AG10803 (cell line): ENCODE measurements at regions not wholly inside any gene's neighbourhood (a gene's known extent, or its start where the extent isn't known, plus 50 kb on each side); places are given as distances from the start of the nearest gene placed in this dataset.
"Not testable (repeated sequence)": the region's sequence is repeated elsewhere in the genome, so short reads cannot be mapped to it uniquely, and the experiment has no call there.

Source experiments
- DNase-seq: peaks from one replicate; pipeline ENCODE4 v3.0.0; 2010; ENCODE audit warnings: low read depth
- H3K4me3 ChIP-seq: 2 replicates; pipeline ENCODE4 v1.5.1; 2011; ENCODE audit warnings: mild to moderate bottlenecking, low read length, control low read depth
- CTCF ChIP-seq: conservative IDR thresholded peaks from 2 replicates; pipeline ENCODE4 v1.5.1; 2011; ENCODE audit warnings: mild to moderate bottlenecking, low read length, control low read depth, inconsistent platforms

- TF ChIP-seq CTCF, result no peak
- DNase-seq, result peak; percentile 58
Observed at GRCh38 chr19:29881386-29881785, 60.7 kb upstream of the URI1 start.

GRCh38 chr19:29882719-29883105 is 59.3 kb upstream of the URI1 start:
- no peak overlapping the region for H3K4me3 ChIP-seq
- TF ChIP-seq CTCF, result no peak
- DNase-seq, result no peak

More at GRCh38 chr19:29881386-29881785, 60.7 kb upstream of the URI1 start:
- no peak overlapping the region for H3K4me3 ChIP-seq

- DNase-seq, result no peak
- H3K4me3 ChIP-seq, result no peak overlapping the region
- no peak for TF ChIP-seq CTCF
Observed at GRCh38 chr19:29884044-29884443, 58.0 kb upstream of the URI1 start.

- no peak overlapping the region for H3K4me3 ChIP-seq
- no peak for DNase-seq
- no peak for TF ChIP-seq CTCF
Observed at GRCh38 chr19:29884466-29884865, 57.6 kb upstream of the URI1 start.

- DNase-seq, H3K4me3 ChIP-seq: not testable (repeated sequence)
Observed at GRCh38 chr19:29886106-29886505, 55.9 kb upstream of the URI1 start.

GRCh38 chr19:29886586-29886985 is 55.5 kb upstream of the URI1 start:
- no peak for DNase-seq
- no peak for TF ChIP-seq CTCF

GRCh38 chr19:29887442-29887855 is 54.6 kb upstream of the URI1 start:
- no peak for TF ChIP-seq CTCF
- no peak overlapping the region for H3K4me3 ChIP-seq
- DNase-seq, result peak; percentile 11

More at GRCh38 chr19:29886586-29886985, 55.5 kb upstream of the URI1 start:
- no peak overlapping the region for H3K4me3 ChIP-seq

- not testable (repeated sequence) for DNase-seq, H3K4me3 ChIP-seq
Observed at GRCh38 chr19:29888047-29888446, 54.0 kb upstream of the URI1 start.
